Stimulated activated CD8-positive, alpha-beta memory T cell treated with anti-CD3 and anti-CD28 coated beads, Interleukin-2, amount 100 ng/mL, for 48 hours (primary cell): ENCODE measurements at regions not wholly inside any gene's neighbourhood (a gene's known extent, or its start where the extent isn't known, plus 50 kb on each side); places are given as distances from the start of the nearest gene placed in this dataset.
"Not testable (repeated sequence)": the region's sequence is repeated elsewhere in the genome, so short reads cannot be mapped to it uniquely, and the experiment has no call there.

Source experiments
- DNase-seq, 2 donors: peaks; one replicate each; pipeline ENCODE4 v3.0.0-alpha.2; 2020; ENCODE audit warnings: low read depth in 2 of 2

DNA sequence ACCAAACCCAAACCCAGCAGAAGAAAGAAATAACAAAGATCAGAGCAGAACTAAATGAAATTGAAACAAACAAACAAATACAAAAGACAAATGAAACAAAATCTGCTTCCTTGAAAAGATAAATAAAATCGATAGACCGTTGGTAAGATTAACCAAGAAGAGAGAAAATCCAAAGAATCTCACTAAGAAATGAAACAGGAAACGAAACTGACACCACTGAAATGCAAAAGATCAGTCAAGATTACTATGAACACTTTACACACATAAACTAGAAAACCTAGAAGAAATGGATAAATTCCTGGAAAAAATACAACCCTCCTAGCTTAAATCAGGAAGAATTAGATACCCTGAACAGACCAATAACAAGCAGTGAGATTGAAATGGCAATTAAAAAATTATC, 252.1 kb upstream of the SGK1 start:
- DNase-seq = not testable (repeated sequence)

GRCh38 chr6:134564705-134565104, 246.8 kb upstream of the SGK1 start:
- DNase-seq = no peak

- DNase-seq = no peak
Measured at GRCh38 chr6:134560019-134560418, 242.1 kb upstream of the SGK1 start.

DNA sequence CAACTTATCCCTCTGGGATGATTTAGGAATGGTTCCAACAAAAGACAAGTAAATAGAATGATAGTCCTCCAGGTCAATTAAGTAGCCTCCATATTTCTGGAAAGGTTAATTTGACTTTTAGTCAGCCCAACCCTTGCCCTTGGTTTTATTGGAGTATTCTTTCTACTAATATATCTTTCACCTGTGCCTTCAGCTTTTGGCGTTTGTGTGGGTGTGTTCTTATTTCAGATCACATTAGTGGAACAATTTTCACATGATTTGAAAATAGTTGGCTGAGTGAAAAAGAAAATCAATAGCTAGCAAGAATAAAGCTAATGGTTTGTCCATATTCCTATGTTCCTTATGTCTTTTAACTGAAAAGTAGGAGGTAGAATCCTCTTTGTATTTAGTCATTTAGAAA, 239.6 kb upstream of the SGK1 start:
- no peak for DNase-seq

- no peak for DNase-seq
Measured at GRCh38 chr6:134555672-134556071, 237.8 kb upstream of the SGK1 start.

DNA sequence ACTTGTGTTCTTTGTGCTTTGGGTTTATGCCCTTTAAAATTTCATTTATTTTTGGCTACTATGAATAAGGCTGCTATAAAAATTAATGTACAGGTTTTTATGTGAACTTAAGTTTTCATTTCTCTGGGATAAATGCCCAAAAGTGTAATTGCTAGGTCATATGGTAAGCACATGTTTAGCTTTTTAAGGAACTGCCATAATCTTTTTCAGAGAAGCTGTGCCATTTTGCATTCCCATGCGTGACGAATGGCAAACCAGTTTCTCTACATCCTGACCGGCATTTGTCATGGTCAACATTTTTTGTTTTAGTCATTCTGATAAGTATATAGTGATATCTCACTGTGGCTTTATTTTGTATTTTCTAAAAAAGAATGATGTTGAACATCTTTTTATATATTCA, 236.0 kb upstream of the SGK1 start:
- no peak for DNase-seq

- no peak for DNase-seq
Measured at GRCh38 chr6:134551245-134551960, 233.5 kb upstream of the SGK1 start.

- no peak for DNase-seq
Measured at GRCh38 chr6:134550604-134551003, 232.7 kb upstream of the SGK1 start.

DNA sequence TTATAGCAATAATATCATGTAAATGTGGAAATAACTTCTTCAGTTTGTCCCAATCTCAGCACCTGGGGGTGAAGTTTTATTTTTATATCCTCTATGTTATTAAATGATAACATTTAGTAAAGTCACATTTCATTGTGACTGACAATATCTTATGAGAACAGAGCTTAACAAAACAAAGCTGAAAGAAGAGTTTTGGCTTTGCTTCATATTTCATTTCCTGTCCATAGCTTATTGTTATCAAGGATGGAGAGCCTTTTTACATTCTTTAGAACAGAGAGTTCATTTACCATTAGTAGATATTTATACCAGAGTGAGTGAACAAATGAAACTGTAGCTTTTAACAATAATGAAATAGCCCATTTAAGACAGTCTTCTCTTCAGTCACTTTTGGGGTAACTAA, 231.9 kb upstream of the SGK1 start:
- DNase-seq = no peak

- DNase-seq = no peak
Measured at GRCh38 chr6:134546962-134547645, 229.2 kb upstream of the SGK1 start.

DNA sequence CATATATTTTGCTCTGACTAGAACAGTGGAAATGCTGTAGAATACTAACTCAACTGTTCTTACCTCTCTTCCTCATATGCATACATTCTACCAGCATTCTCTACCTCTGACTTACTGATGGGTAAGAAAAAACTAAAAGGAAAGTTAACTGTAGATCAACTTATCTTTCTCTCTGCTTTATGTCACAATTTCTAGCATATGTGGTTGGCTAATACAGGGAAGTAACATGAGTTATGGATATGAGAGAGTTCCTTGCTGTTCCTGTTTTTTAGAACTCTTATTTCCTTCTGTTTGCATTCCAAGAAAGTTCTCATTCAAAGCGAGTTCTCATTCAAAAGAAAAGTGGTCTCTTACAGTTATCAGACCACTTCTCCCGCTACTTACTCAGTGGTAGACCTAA, 226.8 kb upstream of the SGK1 start:
- DNase-seq = no peak

DNA sequence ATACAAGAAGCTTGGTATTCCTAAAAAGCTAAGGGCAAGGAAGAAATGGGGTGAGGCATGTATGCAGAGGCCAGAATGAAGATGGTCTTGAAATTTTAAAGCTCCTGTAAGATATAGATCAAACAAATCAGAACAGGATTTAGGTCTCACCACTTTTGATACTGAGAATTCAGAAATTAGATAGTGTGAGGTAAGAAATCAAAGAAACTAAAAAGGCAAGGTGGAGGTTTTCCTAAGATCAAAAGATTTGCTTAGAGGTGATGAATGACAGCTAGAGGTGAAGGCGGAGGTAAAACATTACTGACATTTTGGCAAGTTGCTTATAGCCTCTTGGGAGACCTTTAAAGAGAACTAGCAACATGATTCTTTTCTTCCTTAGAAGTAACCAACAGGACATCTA, 225.2 kb upstream of the SGK1 start:
- DNase-seq = no peak

GRCh38 chr6:134541001-134541400, 223.1 kb upstream of the SGK1 start:
- DNase-seq = no peak

- no peak for DNase-seq
Measured at GRCh38 chr6:134539865-134540323, 222.0 kb upstream of the SGK1 start.

- not testable (repeated sequence) for DNase-seq
Measured at GRCh38 chr6:134537765-134538164, 219.9 kb upstream of the SGK1 start.

DNA sequence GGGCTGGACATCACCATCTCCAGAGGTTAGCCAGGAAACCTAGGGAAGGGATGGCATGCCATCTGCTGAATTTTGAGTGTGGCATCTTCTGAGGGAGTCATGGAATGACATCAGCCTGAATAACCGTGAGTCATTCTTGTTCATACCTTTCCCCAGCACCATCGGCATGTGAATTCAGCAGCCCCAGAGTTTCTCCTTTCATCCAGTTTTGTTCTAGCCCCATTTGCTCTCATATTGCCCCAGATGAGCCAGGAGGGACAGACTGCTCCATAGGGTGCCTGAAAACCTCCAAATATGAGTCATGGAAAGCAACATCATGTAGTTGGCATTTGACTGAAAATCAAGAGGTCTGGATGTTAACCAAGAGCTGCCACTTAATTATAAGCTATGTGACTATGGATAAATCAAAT, 219.2 kb upstream of the SGK1 start:
- no peak for DNase-seq

DNA sequence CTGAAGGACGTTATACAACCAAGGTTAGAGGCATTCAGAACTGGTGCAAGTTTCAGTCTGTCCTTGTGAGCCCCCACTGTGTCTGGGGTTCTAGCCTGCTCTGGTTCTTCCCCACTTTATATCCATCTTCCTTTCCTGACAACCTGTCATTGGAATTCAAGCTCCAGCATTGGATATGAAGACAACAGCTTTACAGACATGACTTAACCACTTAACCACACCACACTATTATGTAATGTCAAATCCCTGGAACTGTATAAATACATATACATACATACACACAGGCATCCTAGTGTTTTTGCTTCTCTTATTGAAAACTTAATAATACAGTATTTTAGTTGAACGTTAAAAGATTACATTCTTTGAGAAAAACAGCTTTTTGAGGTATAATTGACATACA, 217.9 kb upstream of the SGK1 start:
- DNase-seq = no peak

- no peak for DNase-seq
Measured at GRCh38 chr6:134534708-134535149, 216.8 kb upstream of the SGK1 start.

DNA sequence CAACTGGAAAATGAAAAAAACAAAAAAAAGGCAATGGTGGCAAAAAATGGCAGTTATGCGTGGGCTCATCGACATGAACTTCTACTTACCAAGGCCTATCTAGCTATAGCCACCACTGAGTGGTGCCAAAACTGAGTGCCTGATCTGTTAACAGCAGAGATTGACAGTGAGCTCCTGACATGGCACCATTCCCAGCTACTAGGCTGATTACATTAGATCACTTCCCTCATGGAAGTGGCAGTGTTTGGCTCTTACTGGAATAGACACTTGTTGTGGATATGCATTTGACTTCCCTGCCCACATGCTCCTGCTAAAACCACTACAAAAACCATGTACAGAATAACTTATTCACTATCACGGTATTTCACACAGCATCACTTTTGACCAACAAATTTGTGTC, 216.1 kb upstream of the SGK1 start:
- no peak for DNase-seq

GRCh38 chr6:134532694-134533624, 215.0 kb upstream of the SGK1 start:
- DNase-seq = no peak

DNA sequence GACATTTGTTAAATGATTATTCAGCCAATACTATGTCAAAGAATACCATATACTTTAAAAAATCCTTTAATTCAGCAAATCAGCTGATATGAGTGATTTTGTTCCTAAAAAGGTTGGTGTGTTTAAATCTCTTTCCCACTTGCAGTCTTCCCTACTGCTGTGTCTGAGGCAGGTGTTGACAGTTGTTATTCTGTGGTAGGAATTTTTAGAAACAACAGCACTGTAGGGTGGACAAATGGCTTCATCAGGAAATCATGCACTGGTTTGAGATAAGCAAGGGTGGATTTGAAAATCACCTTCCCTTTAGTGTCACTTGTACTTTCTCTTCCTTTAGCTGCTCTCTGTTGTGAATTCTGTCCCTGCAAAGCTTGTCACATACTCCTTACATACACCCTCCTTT, 213.7 kb upstream of the SGK1 start:
- no peak for DNase-seq

DNA sequence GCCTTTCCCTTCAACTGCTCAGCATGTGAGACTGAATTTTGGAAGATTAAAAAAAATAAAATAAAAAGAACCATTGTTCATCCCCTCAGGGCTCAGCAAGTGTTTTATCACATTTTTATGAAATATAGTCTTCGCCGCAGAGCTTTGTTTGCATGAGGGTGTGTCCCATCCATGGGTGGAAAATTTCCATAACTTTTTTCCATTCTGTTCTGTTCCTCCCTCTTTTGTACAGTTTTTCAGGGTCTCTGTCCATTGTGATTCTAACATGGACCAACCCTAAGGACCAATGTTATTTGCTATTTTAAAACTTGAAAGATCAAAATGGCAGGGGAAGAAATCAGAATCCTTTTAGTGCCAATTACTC, 213.3 kb upstream of the SGK1 start:
- no peak for DNase-seq
